GM18502 (cell line): ENCODE measurements at regions not wholly inside any gene's neighbourhood (a gene's known extent, or its start where the extent isn't known, plus 50 kb on each side); places are given as distances from the start of the nearest gene placed in this dataset.
"Not testable (repeated sequence)": the region's sequence is repeated elsewhere in the genome, so short reads cannot be mapped to it uniquely, and the experiment has no call there.

Experiments
- ATAC-seq: cut with Tn5 transposase; IDR thresholded peaks from one replicate; pipeline ENCODE4 v1.9.1; 2021; ENCODE audit warnings: mild to moderate bottlenecking; ENCODE audit not compliant: unreplicated experiment, poor library complexity

DNA sequence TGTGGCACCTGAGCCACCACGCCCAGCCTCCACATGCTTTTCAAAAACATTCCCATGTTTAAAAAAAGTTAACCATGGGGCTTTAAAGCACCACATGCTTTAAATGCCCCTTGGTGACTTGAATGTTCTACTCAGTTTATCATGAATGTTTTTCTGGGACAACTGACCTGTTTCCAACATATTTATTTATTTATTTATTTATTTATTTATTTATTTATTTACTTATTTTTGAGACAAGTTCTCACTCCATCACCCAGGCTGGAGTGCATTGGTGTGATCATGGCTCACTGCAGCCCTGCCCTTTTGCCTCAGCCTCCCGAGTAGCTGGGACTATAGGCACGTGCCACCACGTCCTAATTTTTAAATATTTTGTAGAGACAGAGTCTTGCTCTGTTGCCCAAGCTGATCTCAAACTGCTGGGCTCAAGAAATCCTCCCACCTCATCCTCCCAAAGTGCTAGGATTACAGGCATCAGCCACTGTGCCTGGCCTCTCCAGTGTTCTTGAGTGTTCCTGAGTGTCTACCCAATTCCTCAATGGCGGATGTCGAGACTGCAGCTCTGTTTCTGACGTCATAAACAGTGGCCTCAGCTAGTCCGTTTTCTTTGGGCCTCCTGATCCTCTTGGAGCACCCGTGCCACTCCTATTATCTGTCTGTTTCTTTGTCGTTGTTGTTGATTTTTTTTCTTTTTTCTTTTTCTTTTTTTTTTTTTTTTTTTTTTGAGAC is 185.7 kb upstream of the TP53TG3 start:
- ATAC-seq, result not testable (repeated sequence)

DNA sequence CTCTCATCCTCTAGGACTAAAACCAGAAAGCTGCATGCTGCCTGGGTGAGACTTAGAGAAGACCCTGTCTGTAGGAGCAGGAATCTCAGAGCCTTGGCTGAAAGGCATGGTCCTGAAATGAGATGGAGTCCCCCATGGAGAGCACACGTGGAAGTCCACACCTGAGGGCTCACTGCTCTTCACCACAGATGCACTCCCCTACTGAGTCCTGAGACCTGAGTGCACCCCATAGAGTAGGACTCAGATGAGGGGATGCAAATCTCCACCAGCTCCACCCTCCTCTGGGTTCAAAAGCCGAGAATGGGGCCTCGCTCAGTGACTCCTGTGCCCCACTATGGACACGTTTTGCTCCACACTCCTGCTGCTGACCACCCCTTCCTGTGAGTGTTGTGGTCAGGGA is 171.4 kb upstream of the TP53TG3 start:
- not testable (repeated sequence) for ATAC-seq

DNA sequence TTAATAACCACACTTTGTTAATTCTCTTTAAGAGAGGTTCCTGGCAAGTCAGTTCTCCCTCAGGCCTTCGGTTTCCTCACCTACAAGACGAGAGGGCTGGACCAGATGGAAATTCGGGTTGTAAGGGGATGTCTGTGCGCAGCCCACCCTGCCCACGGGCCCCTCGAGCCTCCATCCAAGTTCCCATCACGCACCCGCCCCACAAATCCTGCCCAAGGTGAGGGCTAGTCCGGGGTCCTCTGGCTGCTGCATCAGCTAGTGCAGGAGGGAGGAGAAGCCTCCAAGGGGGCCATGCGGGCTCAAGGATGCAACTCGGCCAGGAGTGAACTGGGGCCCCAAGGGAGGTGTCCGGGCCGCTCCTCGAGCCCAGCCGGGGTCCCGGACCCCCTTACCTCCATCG is 169.6 kb upstream of the TP53TG3 start:
- not testable (repeated sequence) for ATAC-seq

DNA sequence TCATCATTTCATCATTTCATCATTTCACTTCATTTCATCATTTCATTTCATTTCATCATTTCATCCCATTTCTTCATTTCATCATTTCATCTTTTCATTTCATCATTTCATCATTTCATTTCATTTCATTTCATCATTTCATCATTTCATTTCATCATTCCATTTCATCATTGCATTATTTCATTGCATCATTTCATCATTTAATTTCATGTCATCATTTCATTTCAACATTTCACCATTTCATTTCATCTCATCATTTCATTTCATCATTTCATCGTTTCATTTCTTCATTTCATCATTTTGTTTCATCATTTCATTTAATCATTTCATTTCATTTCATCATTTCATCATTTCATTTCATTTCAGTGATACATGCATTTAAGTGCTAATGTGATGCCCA is 166.9 kb upstream of the TP53TG3 start:
- not testable (repeated sequence) for ATAC-seq

DNA sequence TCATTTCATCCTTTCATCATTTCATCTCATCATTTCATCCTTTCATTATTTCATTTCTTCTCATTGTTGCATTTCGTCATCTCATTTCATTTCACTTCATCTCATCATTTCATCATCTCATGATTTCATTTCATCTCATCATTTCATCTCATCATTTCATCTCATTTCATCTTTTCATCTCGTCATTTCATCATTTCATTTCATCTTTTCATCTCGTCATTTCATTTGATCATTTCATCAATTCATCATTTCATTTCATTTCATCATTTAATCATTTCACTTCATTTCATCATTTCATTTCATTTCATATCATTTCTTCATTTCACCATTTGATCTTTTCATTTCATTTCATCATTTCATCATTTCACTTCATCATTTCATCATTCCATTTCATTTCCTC is 131.3 kb upstream of the TP53TG3 start:
- ATAC-seq, result not testable (repeated sequence)

DNA sequence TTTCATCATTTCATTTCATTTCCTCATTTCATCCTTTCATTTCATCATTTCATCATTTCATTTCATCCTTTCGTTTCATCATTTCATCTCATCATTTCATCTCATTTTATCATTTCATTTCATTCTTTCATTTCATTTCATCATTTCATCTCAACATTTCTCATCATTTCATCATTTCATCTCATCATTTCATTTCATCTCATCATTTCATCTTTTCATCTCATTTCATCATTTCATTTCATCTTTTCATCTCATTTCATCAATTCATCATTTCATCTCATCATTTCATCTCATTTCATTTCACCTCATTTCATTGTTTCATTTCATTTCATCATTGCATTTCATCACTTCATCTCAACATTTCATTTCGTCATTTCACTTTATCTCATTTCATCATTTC is 129.7 kb upstream of the TP53TG3 start:
- not testable (repeated sequence) for ATAC-seq
